ENCODE measurements at regions not wholly inside any gene's neighbourhood (a gene's known extent, or its start where the extent isn't known, plus 50 kb on each side); places are given as distances from the start of the nearest gene placed in this dataset.

DNA sequence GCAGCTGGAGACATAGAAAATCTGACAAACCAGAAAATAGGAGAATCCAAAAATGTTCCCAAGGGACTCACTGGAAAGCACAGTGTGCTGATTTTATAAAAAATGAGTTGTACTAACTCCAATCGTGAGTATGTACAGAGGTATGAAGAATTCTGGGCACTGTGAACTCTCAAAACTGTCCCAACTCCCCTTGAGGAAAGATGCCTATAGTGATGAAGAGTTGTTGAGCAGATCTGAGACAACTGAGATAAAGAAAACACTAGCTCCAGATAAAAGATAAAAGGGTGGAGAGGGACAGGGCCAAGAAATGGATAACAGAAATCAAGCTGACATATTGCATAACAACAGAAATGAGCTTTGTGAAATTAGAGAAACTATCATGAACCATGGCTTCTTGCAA lies 481.4 kb downstream of the MAFB start:
- TF ChIP-seq, protein P1, sequence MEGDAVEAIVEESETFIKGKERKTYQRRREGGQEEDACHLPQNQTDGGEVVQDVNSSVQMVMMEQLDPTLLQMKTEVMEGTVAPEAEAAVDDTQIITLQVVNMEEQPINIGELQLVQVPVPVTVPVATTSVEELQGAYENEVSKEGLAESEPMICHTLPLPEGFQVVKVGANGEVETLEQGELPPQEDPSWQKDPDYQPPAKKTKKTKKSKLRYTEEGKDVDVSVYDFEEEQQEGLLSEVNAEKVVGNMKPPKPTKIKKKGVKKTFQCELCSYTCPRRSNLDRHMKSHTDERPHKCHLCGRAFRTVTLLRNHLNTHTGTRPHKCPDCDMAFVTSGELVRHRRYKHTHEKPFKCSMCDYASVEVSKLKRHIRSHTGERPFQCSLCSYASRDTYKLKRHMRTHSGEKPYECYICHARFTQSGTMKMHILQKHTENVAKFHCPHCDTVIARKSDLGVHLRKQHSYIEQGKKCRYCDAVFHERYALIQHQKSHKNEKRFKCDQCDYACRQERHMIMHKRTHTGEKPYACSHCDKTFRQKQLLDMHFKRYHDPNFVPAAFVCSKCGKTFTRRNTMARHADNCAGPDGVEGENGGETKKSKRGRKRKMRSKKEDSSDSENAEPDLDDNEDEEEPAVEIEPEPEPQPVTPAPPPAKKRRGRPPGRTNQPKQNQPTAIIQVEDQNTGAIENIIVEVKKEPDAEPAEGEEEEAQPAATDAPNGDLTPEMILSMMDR (IDR thresholded peaks at IDR 0.05): no peak
- no peak for TF ChIP-seq EP300 (IDR thresholded peaks at IDR 0.05)

All from ovary (tissue), 3 donors.